SKM-1 (cell line): ENCODE measurements at regions not wholly inside any gene's neighbourhood (a gene's known extent, or its start where the extent isn't known, plus 50 kb on each side); places are given as distances from the start of the nearest gene placed in this dataset.
"Not testable (repeated sequence)": the region's sequence is repeated elsewhere in the genome, so short reads cannot be mapped to it uniquely, and the experiment has no call there.

Experiments used
- DNase-seq: peaks from one replicate; lab custom pipeline; 2025; ENCODE audit not compliant: unreplicated experiment; lab: John Stamatoyannopoulos, UW

DNA sequence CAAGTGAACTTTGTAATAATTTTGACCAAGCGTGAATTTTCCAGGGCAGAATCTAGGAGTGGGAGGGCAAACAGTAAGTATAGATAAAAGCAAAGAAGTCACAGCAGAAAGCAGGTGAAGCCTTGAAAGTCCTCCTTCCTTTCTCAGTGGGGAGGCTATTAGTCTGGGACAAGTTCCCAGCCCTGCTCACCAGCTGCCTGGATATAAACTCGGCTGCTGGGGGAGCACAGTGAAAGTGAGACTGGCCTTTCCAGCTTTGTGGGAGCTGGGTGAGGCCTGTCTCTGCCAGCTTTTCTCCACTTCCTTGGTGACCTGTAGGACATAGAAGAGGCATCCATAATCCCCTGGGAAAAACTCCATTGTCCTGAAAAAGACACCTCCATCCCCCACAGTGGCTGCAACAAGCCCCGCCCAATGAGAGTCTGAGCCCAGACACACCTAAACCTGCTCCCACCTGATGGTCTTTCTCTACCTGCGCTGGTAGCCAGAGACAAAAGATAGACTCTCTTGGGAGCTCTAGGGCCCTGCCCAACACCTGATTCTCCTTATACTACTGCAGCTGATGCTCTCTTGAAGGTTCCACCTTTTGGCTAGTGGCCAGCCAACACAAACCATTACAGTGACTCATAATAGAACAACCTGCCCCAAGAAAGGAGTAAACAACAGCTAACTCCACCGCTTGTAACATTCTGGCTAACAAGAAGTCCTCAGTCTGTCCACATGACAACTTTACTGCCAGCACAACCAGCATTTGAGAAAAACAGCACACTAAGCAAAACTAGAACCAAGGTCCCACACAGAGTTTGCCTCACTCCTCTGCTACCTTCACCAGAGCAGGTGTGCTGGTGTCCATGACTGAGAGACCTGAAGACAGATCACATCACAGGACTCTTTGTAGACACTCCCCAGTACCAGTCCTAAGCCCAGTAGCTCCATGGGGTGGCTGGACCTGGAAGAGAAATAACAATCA is 252.2 kb upstream of the SLITRK6 start:
- DNase-seq = no peak

DNA sequence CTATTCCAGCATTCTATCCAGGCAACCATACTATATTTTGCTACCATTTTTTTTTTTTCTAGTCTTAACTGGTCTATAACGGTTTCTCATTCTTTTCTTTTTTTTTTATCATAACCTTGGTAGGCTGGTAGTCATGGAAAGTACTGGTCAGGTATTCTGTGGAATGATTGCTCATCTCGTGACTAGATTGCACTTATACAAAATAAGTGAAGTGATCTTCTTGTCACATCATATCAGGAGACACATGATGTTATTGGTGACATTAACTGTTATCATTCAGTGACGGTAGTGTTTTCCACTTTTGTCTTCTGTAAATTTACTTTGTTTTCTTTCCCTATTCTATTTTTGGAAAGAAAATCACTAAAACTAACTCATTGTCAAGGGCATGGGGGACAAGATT is 239.3 kb upstream of the SLITRK6 start:
- no peak for DNase-seq

- no peak for DNase-seq
Observed at GRCh38 chr13:86020351-86021002, 221.3 kb upstream of the SLITRK6 start.

DNA sequence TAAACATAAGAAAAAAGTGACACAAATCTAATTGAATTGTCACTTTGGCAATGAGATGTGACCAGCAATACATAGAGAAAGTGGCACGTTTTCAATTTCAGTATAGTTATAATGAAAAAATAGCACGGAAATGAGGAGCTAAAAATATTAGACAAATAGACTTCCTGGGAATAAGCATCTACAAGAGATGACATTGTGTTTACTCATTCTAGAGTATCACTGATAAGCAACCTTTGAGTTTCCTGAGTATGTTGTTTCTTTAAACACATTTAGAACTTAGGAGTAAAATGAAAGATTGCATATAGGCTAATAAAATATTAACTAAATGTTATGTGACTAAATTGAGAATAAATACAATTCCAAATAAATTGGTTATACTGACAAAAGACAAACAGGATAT is 207.1 kb upstream of the SLITRK6 start:
- DNase-seq = no peak

DNA sequence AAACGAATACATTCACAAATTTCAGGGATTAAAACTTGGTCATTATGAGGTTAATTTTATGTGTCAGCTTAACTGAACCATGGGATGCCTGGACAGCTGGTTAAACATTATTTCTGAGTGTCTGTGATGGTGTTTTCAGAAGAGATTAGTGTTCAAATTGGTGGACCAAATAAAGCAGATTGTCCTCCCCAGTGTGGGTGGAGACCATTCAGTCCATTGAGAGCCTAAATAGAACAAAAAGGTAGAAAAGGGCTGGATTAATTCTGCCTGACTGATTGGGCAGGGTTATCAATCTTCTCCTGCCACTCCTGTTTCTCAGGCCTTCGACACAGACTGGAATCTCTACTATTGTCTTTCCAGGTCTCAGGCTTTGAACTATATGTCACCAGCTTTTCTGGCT is 203.8 kb upstream of the SLITRK6 start:
- DNase-seq = no peak

DNA sequence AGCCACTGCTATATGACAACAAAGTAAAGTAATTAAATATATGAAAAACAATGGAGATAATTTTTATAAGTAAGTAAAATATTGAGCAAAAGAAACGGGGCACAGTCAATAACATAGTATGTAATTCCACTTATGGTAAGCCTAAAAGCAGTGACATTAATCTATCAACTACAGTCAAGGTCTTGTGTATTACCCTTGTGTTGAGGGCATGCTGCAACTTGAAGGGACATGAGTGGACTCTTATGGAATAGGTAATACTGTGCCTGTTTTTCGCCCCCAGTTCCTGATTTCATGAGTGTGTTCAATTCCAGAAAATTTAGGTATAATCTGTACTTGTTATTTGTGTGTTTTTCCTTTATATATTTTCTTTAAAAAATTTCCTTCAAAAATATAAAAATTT is 201.3 kb upstream of the SLITRK6 start:
- no peak for DNase-seq

- DNase-seq = no peak
Observed at GRCh38 chr13:85997587-85997986, 198.4 kb upstream of the SLITRK6 start.

- DNase-seq = no peak
Observed at GRCh38 chr13:85995788-85996418, 196.7 kb upstream of the SLITRK6 start.

GRCh38 chr13:85993567-85993966 is 194.3 kb upstream of the SLITRK6 start:
- no peak for DNase-seq

- DNase-seq = no peak
Observed at GRCh38 chr13:85990397-85990796, 191.2 kb upstream of the SLITRK6 start.

- no peak for DNase-seq
Observed at GRCh38 chr13:85985797-85986196, 186.6 kb upstream of the SLITRK6 start.

DNA sequence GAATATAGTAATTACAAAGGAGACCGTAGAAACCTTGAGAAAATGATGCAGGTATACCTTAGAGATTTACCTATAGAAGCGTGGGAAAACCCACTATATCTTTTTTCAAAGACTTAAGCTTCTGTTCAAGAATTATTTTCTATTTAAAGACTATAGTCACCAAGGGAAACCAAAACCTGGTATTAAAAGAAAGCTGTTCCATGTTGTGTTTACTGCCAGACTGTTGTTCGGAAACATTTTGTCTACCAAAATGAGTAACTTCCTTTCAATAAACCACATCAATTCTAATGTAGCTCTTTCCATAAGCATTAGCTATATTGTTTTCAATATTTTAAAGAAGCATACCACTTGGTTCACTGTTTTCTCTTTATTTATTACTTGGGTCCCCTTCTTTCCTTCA is 182.9 kb upstream of the SLITRK6 start:
- no peak for DNase-seq

DNA sequence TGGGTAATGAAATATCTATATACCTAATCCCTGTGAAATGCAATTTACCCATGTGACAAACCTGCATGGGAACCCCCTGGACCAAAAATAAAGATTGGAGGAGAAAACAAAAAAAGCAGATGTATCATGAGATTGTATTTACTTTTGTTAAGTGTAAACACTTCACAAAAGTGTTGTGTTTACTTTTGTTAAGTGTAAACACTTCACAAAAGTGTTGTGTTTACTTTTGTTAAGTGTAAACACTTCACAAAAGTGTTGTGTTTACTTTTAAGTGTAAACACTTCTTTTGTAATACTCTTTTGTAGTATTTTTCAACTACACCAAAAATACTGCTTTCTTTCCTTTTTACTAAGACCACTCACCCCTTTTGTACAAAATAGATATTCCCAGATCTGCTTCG is 181.2 kb upstream of the SLITRK6 start:
- not testable (repeated sequence) for DNase-seq

- DNase-seq = no peak
Observed at GRCh38 chr13:85976242-85976641, 177.0 kb upstream of the SLITRK6 start.

DNA sequence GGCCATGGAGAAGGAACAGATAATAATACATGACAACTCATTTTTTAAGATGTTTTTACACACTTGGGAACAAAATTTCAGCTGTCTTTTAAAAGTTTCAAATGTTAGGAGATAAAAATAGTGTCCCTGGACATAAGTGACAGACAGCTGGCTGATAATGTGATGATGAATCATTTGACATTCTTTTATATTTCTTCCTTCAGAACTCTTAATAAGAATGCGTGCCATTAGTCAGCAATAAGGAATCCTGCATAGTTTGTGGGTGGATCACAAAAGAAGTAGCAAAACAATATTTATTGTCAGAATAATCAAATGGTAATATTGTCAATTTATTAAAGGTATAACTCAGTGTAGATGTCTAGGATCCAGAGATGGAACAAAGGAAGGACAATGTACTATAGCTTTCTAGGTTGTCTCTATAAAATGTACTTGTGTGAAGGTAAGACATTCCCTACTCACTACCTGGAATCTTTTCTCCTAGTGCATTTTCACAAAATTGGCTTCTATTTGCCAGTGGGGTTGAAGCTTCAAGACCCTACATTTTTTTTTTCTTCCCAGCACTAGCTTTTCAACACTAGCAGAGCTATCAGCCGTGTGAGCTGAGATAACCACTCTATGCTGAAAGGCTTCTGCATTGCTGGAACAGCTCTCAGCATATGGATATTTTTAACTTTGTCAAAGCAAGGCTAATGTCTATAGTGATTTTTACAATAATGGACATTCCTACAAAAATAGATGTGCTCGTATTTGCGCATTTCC is 175.6 kb upstream of the SLITRK6 start:
- no peak for DNase-seq

DNA sequence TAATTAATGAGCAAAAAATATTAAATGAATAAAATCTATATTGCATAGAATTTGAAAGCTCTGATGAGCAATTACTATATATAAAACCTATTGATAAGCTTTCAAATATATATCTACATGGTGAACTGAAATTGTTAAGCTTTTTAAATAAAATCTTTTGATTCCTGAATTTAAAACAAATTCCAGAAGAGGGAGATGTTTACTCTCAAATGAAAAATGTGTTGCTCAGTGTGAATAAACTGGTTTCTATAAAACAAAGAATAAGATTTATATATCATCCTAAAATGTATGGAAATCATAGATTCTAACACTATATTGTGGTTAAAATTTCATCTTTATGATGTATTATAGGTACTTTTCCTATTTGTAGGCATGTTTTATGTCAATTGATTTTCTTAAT is 171.5 kb upstream of the SLITRK6 start:
- DNase-seq = no peak

- DNase-seq = no peak
Observed at GRCh38 chr13:85969331-85969730, 170.1 kb upstream of the SLITRK6 start.

DNA sequence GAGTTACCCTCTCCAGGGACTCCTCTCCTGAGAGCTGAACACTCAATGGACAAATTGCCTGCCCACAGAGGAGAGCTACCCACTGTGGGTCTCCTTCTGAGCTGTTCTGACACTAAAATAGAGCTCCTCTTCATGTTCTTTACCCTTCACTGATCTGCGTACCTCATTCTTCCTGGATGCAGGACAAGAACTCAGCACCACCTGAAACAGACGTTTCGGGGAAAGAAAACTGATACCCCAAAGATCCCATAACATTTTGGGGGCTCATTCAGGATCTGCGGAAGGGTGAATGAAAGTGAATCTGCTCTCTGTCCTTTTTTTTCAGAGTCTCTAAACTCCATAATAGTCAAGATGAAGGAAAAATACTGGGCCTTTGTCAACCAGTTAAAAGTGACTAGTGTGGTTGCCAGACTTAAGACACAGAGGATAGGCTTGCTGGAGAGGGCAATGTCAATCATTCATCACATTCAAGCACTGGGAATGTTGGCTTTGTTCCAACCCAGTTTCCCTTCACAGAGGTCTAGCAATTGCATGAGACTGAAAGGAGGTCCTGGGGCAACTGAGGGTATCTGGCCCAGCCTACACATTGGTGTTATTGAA is 136.7 kb upstream of the SLITRK6 start:
- DNase-seq = no peak

GRCh38 chr13:85930108-85930507 is 130.9 kb upstream of the SLITRK6 start:
- no peak for DNase-seq

GRCh38 chr13:85910962-85911361 is 111.7 kb upstream of the SLITRK6 start:
- DNase-seq = no peak

DNA sequence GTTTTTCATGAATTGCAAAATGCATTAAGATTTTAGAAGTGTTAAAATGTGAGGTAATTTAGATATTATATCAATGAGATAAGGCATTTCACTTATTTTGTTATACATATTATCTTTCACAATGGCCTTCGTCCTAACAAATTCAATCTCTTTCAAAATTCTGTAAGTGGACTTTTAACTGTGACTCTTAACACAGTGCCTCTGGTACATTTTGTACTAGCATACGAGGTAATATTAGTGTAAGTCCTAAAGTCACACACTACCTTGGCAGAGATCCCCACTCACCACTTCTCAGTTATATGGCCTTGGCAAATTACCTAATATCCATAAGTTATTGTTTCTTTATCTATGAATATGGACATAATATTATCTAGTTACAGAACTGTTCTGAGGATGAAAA is 101.3 kb upstream of the SLITRK6 start:
- DNase-seq = no peak
